ENCODE measurements at regions not wholly inside any gene's neighbourhood (a gene's known extent, or its start where the extent isn't known, plus 50 kb on each side); places are given as distances from the start of the nearest gene placed in this dataset.

DNA sequence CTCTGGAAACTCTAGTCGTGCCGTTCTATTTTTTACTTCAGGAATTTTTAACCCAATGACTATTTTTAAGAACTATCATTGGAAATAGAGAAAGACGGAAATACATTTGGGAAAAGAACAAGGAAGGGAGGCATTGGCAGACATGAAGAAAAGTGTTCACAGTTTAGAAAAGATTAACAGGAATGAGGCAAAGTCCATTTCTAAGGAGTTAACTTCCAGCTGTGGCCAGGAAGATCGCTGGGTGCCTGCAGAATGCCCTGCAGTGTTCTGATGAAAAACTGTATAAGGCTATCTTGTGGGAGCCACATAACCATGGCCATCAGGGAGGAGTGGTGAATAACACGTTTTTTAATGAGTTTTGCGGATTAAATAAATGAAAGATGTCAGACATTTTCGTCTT is 150.6 kb upstream of the VCX3A start:
- FAIRE-seq = no peak
- DNase-seq (ENCODE audit: insufficient read length) = no peak
- TF ChIP-seq POLR2AphosphoS5 (IDR thresholded peaks at IDR 0.05; ENCODE audit: low read depth, low read length) (no peak), POLR2A (IDR thresholded peaks at IDR 0.05; ENCODE audit: low read depth, low read length) (no peak), TAF1 (IDR thresholded peaks at IDR 0.05; ENCODE audit: borderline replicate concordance, low read depth, low read length) (no peak)

GRCh38 chrX:6683353-6683752 is 148.4 kb upstream of the VCX3A start:
- FAIRE-seq = peak; percentile 17
- DNase-seq (ENCODE audit: insufficient read length) = no peak
- no peak for TF ChIP-seq POLR2AphosphoS5 (IDR thresholded peaks at IDR 0.05; ENCODE audit: low read depth, low read length)
- TF ChIP-seq POLR2A (IDR thresholded peaks at IDR 0.05; ENCODE audit: low read depth, low read length) = no peak
- no peak for TF ChIP-seq TAF1 (IDR thresholded peaks at IDR 0.05; ENCODE audit: borderline replicate concordance, low read depth, low read length)

DNA sequence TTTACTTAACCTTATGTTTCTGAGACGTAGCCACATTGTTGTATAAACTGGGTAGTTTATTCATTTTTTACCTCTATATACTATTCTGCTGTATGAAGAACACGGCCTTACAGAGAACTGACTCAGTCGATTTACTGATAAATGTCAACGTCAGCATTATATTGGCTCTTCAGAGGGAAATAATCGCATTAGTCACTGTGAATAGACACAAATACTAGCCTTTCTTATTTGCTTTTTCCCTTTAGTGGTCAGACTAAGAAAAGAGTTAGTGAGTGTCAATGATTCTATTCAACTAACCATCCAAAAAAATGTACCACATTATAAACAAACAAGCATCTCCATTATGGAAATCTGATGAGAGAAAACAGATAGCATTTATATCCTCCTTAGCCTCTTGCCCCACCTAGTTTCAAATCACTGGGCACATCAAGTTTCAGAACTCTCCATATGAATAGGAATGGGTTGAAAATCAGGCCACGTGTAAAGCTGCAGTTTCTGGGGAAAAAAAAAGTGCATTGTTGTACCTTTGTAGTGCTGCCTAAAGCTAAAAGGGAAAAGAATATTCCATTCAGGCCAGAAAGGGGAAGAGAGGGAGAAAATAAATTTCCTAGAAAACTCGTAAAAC is 146.7 kb upstream of the VCX3A start:
- FAIRE-seq (no peak), DNase-seq (ENCODE audit: insufficient read length) (no peak)
- TF ChIP-seq POLR2A (IDR thresholded peaks at IDR 0.05; ENCODE audit: low read depth, low read length) = no peak
- TF ChIP-seq TAF1 (IDR thresholded peaks at IDR 0.05; ENCODE audit: borderline replicate concordance, low read depth, low read length) = no peak
- no peak for TF ChIP-seq POLR2AphosphoS5 (IDR thresholded peaks at IDR 0.05; ENCODE audit: low read depth, low read length)

- DNase-seq (ENCODE audit: insufficient read length) (no peak), FAIRE-seq (no peak)
- no peak for TF ChIP-seq POLR2A (IDR thresholded peaks at IDR 0.05; ENCODE audit: low read depth, low read length)
- TF ChIP-seq TAF1 (IDR thresholded peaks at IDR 0.05; ENCODE audit: borderline replicate concordance, low read depth, low read length) = no peak
- no peak for TF ChIP-seq POLR2AphosphoS5 (IDR thresholded peaks at IDR 0.05; ENCODE audit: low read depth, low read length)
Observed at GRCh38 chrX:6679988-6680387, 145.1 kb upstream of the VCX3A start.

DNA sequence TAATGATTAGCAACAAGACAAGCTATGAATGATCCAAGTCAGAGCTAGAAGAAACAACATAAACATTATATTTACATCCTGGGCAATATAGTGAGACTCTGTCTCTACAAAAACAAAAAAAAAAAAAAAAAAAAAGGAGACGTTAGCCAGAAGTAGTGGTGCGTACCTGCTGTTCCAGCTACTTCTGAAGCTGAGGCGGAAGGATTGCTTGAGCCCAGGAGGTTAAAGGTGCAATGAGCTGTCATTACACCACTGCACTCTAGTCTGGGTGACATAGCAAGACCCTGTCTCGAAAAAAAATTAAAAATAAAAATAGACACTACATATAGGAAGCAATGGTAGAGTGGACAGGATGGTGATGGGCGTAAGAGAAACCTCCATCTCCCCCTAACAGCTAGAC is 144.6 kb upstream of the VCX3A start:
- no peak for FAIRE-seq
- no peak for DNase-seq (ENCODE audit: insufficient read length)
- TF ChIP-seq TAF1 (IDR thresholded peaks at IDR 0.05; ENCODE audit: borderline replicate concordance, low read depth, low read length) (no peak), POLR2A (IDR thresholded peaks at IDR 0.05; ENCODE audit: low read depth, low read length) (no peak), POLR2AphosphoS5 (IDR thresholded peaks at IDR 0.05; ENCODE audit: low read depth, low read length) (no peak)

- TF ChIP-seq TAF1 (IDR thresholded peaks at IDR 0.05; ENCODE audit: borderline replicate concordance, low read depth, low read length) = no peak
- TF ChIP-seq POLR2AphosphoS5 (IDR thresholded peaks at IDR 0.05; ENCODE audit: low read depth, low read length) = no peak
- no peak for TF ChIP-seq POLR2A (IDR thresholded peaks at IDR 0.05; ENCODE audit: low read depth, low read length)
- DNase-seq (ENCODE audit: insufficient read length) (no peak), FAIRE-seq (no peak)
Observed at GRCh38 chrX:6678313-6678712, 143.4 kb upstream of the VCX3A start.

GRCh38 chrX:6674734-6675133 is 139.8 kb upstream of the VCX3A start:
- DNase-seq (ENCODE audit: insufficient read length) = no peak
- no peak for FAIRE-seq
- no peak for TF ChIP-seq POLR2A (IDR thresholded peaks at IDR 0.05; ENCODE audit: low read depth, low read length)
- no peak for TF ChIP-seq POLR2AphosphoS5 (IDR thresholded peaks at IDR 0.05; ENCODE audit: low read depth, low read length)
- no peak for TF ChIP-seq TAF1 (IDR thresholded peaks at IDR 0.05; ENCODE audit: borderline replicate concordance, low read depth, low read length)

GRCh38 chrX:6667048-6667768 is 132.3 kb upstream of the VCX3A start:
- DNase-seq (ENCODE audit: insufficient read length) (no peak), FAIRE-seq (no peak)
- TF ChIP-seq POLR2A (IDR thresholded peaks at IDR 0.05; ENCODE audit: low read depth, low read length) (no peak), POLR2AphosphoS5 (IDR thresholded peaks at IDR 0.05; ENCODE audit: low read depth, low read length) (no peak), TAF1 (IDR thresholded peaks at IDR 0.05; ENCODE audit: borderline replicate concordance, low read depth, low read length) (no peak)

DNA sequence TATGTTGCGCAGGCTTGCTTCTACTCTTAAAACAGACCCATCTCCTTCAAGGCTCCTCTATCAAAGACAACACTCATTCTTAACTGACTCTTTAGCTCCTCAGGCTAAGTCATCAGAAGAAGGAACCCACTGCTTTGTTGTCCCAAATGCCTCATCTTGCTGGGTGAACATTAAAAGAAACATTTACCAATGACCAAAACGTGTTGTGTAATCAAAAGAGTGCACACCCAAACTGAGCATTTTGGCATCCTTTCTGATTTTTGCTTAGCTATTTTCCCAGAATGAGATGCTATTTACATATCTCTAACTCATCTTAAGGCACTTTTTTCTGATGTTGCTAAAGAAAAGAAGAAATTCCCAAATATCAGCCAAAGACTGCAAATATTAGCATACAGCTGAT is 131.7 kb upstream of the VCX3A start:
- FAIRE-seq (peak; percentile 51), DNase-seq (ENCODE audit: insufficient read length) (no peak)
- TF ChIP-seq TAF1 (IDR thresholded peaks at IDR 0.05; ENCODE audit: borderline replicate concordance, low read depth, low read length) = no peak
- TF ChIP-seq POLR2AphosphoS5 (IDR thresholded peaks at IDR 0.05; ENCODE audit: low read depth, low read length) = no peak

DNA sequence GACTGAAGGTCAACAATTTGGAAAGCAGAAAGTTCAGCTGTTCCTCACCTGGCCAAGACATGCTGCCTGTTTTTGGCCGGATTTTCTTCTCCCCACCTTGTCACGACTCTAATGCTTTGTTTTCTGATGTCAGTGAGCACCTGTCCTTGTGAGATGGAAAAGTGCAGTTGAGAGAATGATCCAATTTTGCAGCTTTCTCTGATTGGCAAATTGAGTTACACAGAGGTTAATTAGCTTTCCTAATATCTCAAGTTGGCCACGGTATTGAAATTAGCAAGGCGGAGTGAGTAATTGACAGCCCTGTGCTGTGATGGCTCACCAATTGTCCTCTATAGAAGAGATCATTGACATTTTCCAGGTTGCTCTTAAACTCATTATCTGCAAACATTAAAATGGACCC is 126.8 kb upstream of the VCX3A start:
- TF ChIP-seq TAF1 (IDR thresholded peaks at IDR 0.05; ENCODE audit: borderline replicate concordance, low read depth, low read length) = no peak
- TF ChIP-seq POLR2AphosphoS5 (IDR thresholded peaks at IDR 0.05; ENCODE audit: low read depth, low read length) = no peak
- no peak for TF ChIP-seq POLR2A (IDR thresholded peaks at IDR 0.05; ENCODE audit: low read depth, low read length)
- no peak for FAIRE-seq
- DNase-seq (ENCODE audit: insufficient read length) = no peak

GRCh38 chrX:6660567-6661264 is 125.8 kb upstream of the VCX3A start:
- FAIRE-seq = no peak
- no peak for TF ChIP-seq POLR2AphosphoS5 (IDR thresholded peaks at IDR 0.05; ENCODE audit: low read depth, low read length)
- TF ChIP-seq TAF1 (IDR thresholded peaks at IDR 0.05; ENCODE audit: borderline replicate concordance, low read depth, low read length) = no peak
- no peak for TF ChIP-seq POLR2A (IDR thresholded peaks at IDR 0.05; ENCODE audit: low read depth, low read length)
- no peak for DNase-seq (ENCODE audit: insufficient read length)

- no peak for FAIRE-seq
- TF ChIP-seq POLR2AphosphoS5 (IDR thresholded peaks at IDR 0.05; ENCODE audit: low read depth, low read length) = no peak
- no peak for TF ChIP-seq TAF1 (IDR thresholded peaks at IDR 0.05; ENCODE audit: borderline replicate concordance, low read depth, low read length)
- no peak for DNase-seq (ENCODE audit: insufficient read length)
Observed at GRCh38 chrX:6645216-6645615, 110.3 kb upstream of the VCX3A start.
